ENCODE measurements at regions not wholly inside any gene's neighbourhood (a gene's known extent, or its start where the extent isn't known, plus 50 kb on each side); places are given as distances from the start of the nearest gene placed in this dataset.

- FAIRE-seq = no peak
- dilution Hi-C loops (cut with MboI; ENCODE audit: extremely low pct_ligation_motif_present, low sequenced_read_pairs) = no loop called here
- Histone ChIP-seq H3K4me1 (ENCODE audit: control insufficient read depth, extremely low read depth, insufficient read depth, low read length) (no peaks in the 10 kb centered on the region), H3K27me3 (ENCODE audit: control insufficient read depth, extremely low read depth, insufficient read depth, low read length) (no peaks in the 10 kb centered on the region), H3K9me3 (ENCODE audit: control insufficient read depth, low read depth, low read length) (no peaks in the 10 kb centered on the region), H3K27ac (ENCODE audit: control insufficient read depth, insufficient read depth, low read length) (no peak overlapping the region), H3K4me3 (ENCODE audit: control insufficient read depth in 2 of 3, extremely low read depth in 1 of 3, insufficient read depth in 2 of 3, low read depth in 1 of 3, low read length in 3 of 3) (no peak overlapping the region), H3K4me2 (ENCODE audit: control insufficient read depth, extremely low read depth, insufficient read depth, low read depth, low read length) (no peak overlapping the region), H3K9ac (ENCODE audit: control insufficient read depth, extremely low read depth, insufficient read depth, low read length) (no peak overlapping the region), H3K36me3 (ENCODE audit: control insufficient read depth in 2 of 2, extremely low read depth in 1 of 2, insufficient read depth in 2 of 2, low read length in 2 of 2) (no peaks in the 10 kb centered on the region), H3K9me1 (ENCODE audit: control insufficient read depth, extremely low read depth, insufficient read depth, low read length) (no peaks in the 10 kb centered on the region), H3K79me2 (ENCODE audit: control insufficient read depth, insufficient read depth, low read length) (no peaks in the 10 kb centered on the region), H4K20me1 (ENCODE audit: control insufficient read depth, extremely low read depth, insufficient read depth, low read length) (no peaks in the 10 kb centered on the region), H2AFZ (ENCODE audit: control insufficient read depth, low read length) (no peak overlapping the region)
- no peak for DNase-seq (ENCODE audit: low read depth, low spot score)
- TF ChIP-seq, protein P1, sequence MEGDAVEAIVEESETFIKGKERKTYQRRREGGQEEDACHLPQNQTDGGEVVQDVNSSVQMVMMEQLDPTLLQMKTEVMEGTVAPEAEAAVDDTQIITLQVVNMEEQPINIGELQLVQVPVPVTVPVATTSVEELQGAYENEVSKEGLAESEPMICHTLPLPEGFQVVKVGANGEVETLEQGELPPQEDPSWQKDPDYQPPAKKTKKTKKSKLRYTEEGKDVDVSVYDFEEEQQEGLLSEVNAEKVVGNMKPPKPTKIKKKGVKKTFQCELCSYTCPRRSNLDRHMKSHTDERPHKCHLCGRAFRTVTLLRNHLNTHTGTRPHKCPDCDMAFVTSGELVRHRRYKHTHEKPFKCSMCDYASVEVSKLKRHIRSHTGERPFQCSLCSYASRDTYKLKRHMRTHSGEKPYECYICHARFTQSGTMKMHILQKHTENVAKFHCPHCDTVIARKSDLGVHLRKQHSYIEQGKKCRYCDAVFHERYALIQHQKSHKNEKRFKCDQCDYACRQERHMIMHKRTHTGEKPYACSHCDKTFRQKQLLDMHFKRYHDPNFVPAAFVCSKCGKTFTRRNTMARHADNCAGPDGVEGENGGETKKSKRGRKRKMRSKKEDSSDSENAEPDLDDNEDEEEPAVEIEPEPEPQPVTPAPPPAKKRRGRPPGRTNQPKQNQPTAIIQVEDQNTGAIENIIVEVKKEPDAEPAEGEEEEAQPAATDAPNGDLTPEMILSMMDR (optimal IDR thresholded peaks at IDR 0.05 in 1 of 3, IDR thresholded peaks at IDR 0.05 in 1 of 3, conservative IDR thresholded peaks at IDR 0.05 in 1 of 3; ENCODE audit: extremely low read depth in 1 of 3, insufficient read depth in 2 of 3, low read length in 3 of 3) = no peak
- TF ChIP-seq EZH2 (IDR thresholded peaks at IDR 0.05; ENCODE audit: low read length) = no peak
These were observed 398.2 kb upstream of the CDH2 start for GRCh38 chr18:28575123-28575522.

DNA sequence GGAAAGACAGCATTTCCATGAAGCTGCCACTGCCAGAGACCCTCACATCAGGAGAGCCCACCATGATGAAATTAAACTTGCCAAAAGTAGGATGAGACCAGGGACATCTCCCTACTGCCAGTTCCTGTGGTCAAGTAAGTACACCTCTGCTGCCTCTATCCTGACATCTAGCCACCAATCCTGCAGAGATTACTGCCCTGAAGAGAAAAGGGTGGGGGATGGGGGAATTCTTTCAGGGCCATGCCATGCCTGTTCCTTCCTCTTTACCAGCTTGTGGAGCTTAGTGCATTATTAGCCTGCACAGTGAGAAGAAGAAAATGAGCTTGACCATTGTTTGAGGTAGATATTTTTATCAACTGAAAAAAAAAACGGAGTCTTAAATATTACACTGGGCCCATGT, 397.2 kb upstream of the CDH2 start:
- dilution Hi-C loops (cut with MboI; ENCODE audit: extremely low pct_ligation_motif_present, low sequenced_read_pairs) = no loop called here
- Histone ChIP-seq H2AFZ (ENCODE audit: control insufficient read depth, low read length) (no peak overlapping the region), H3K27ac (ENCODE audit: control insufficient read depth, insufficient read depth, low read length) (no peak overlapping the region), H3K9me3 (ENCODE audit: control insufficient read depth, low read depth, low read length) (no peaks in the 10 kb centered on the region), H3K36me3 (ENCODE audit: control insufficient read depth in 2 of 2, extremely low read depth in 1 of 2, insufficient read depth in 2 of 2, low read length in 2 of 2) (no peaks in the 10 kb centered on the region), H3K4me2 (ENCODE audit: control insufficient read depth, extremely low read depth, insufficient read depth, low read depth, low read length) (no peak overlapping the region), H3K79me2 (ENCODE audit: control insufficient read depth, insufficient read depth, low read length) (no peaks in the 10 kb centered on the region), H3K27me3 (ENCODE audit: control insufficient read depth, extremely low read depth, insufficient read depth, low read length) (no peaks in the 10 kb centered on the region), H3K9ac (ENCODE audit: control insufficient read depth, extremely low read depth, insufficient read depth, low read length) (no peak overlapping the region), H3K4me1 (ENCODE audit: control insufficient read depth, extremely low read depth, insufficient read depth, low read length) (no peaks in the 10 kb centered on the region), H3K9me1 (ENCODE audit: control insufficient read depth, extremely low read depth, insufficient read depth, low read length) (no peaks in the 10 kb centered on the region), H4K20me1 (ENCODE audit: control insufficient read depth, extremely low read depth, insufficient read depth, low read length) (no peaks in the 10 kb centered on the region), H3K4me3 (ENCODE audit: control insufficient read depth in 2 of 3, extremely low read depth in 1 of 3, insufficient read depth in 2 of 3, low read depth in 1 of 3, low read length in 3 of 3) (no peak overlapping the region)
- FAIRE-seq (no peak), DNase-seq (ENCODE audit: low read depth, low spot score) (no peak)
- TF ChIP-seq, protein P1 (optimal IDR thresholded peaks at IDR 0.05 in 1 of 3, IDR thresholded peaks at IDR 0.05 in 1 of 3, conservative IDR thresholded peaks at IDR 0.05 in 1 of 3; ENCODE audit: extremely low read depth in 1 of 3, insufficient read depth in 2 of 3, low read length in 3 of 3) = no peak
- TF ChIP-seq EZH2 (IDR thresholded peaks at IDR 0.05; ENCODE audit: low read length) = no peak

All from keratinocyte (primary cell).